ENCODE measurements at regions not wholly inside any gene's neighbourhood (a gene's known extent, or its start where the extent isn't known, plus 50 kb on each side); places are given as distances from the start of the nearest gene placed in this dataset.

- no peak for TF ChIP-seq EZH2 (IDR thresholded peaks at IDR 0.05; ENCODE audit: low read length)
- TF ChIP-seq CTCF (optimal IDR thresholded peaks at IDR 0.05 in 1 of 3, IDR thresholded peaks at IDR 0.05 in 1 of 3, conservative IDR thresholded peaks at IDR 0.05 in 1 of 3; ENCODE audit: extremely low read depth in 1 of 3, insufficient read depth in 2 of 3, low read length in 3 of 3) = no peak
- Histone ChIP-seq H3K9ac (ENCODE audit: control insufficient read depth, extremely low read depth, insufficient read depth, low read length) (no peak overlapping the region), H3K4me2 (ENCODE audit: control insufficient read depth, extremely low read depth, insufficient read depth, low read depth, low read length) (no peak overlapping the region), H3K27me3 (ENCODE audit: control insufficient read depth, extremely low read depth, insufficient read depth, low read length) (no peaks in the 10 kb centered on the region), H3K36me3 (ENCODE audit: control insufficient read depth in 2 of 2, extremely low read depth in 1 of 2, insufficient read depth in 2 of 2, low read length in 2 of 2) (no peaks in the 10 kb centered on the region), H3K9me3 (ENCODE audit: control insufficient read depth, low read depth, low read length) (no peaks in the 10 kb centered on the region), H3K79me2 (ENCODE audit: control insufficient read depth, insufficient read depth, low read length) (no peaks in the 10 kb centered on the region), H3K4me1 (ENCODE audit: control insufficient read depth, extremely low read depth, insufficient read depth, low read length) (no peaks in the 10 kb centered on the region), H3K9me1 (ENCODE audit: control insufficient read depth, extremely low read depth, insufficient read depth, low read length) (no peaks in the 10 kb centered on the region), H3K27ac (ENCODE audit: control insufficient read depth, insufficient read depth, low read length) (no peak overlapping the region), H2AFZ (ENCODE audit: control insufficient read depth, low read length) (no peak overlapping the region), H3K4me3 (ENCODE audit: control insufficient read depth in 2 of 3, extremely low read depth in 1 of 3, insufficient read depth in 2 of 3, low read depth in 1 of 3, low read length in 3 of 3) (no peak overlapping the region), H4K20me1 (ENCODE audit: control insufficient read depth, extremely low read depth, insufficient read depth, low read length) (no peaks in the 10 kb centered on the region)
- dilution Hi-C loops (cut with MboI; ENCODE audit: extremely low pct_ligation_motif_present, low sequenced_read_pairs) = no loop called here
- no peak for DNase-seq (ENCODE audit: low read depth, low spot score)
- no peak for FAIRE-seq
Observed at GRCh38 chrX:5388087-5388486, 840.6 kb downstream of the NLGN4X start.

GRCh38 chrX:5380426-5380825, 848.2 kb downstream of the NLGN4X start:
- Histone ChIP-seq H3K9me3 (ENCODE audit: control insufficient read depth, low read depth, low read length) (no peaks in the 10 kb centered on the region), H3K36me3 (ENCODE audit: control insufficient read depth in 2 of 2, extremely low read depth in 1 of 2, insufficient read depth in 2 of 2, low read length in 2 of 2) (no peaks in the 10 kb centered on the region), H2AFZ (ENCODE audit: control insufficient read depth, low read length) (no peak overlapping the region), H3K4me1 (ENCODE audit: control insufficient read depth, extremely low read depth, insufficient read depth, low read length) (no peaks in the 10 kb centered on the region), H3K4me3 (ENCODE audit: control insufficient read depth in 2 of 3, extremely low read depth in 1 of 3, insufficient read depth in 2 of 3, low read depth in 1 of 3, low read length in 3 of 3) (no peak overlapping the region), H3K4me2 (ENCODE audit: control insufficient read depth, extremely low read depth, insufficient read depth, low read depth, low read length) (no peak overlapping the region), H4K20me1 (ENCODE audit: control insufficient read depth, extremely low read depth, insufficient read depth, low read length) (no peaks in the 10 kb centered on the region), H3K9ac (ENCODE audit: control insufficient read depth, extremely low read depth, insufficient read depth, low read length) (no peak overlapping the region), H3K27me3 (ENCODE audit: control insufficient read depth, extremely low read depth, insufficient read depth, low read length) (no peaks in the 10 kb centered on the region), H3K9me1 (ENCODE audit: control insufficient read depth, extremely low read depth, insufficient read depth, low read length) (no peaks in the 10 kb centered on the region), H3K79me2 (ENCODE audit: control insufficient read depth, insufficient read depth, low read length) (no peaks in the 10 kb centered on the region), H3K27ac (ENCODE audit: control insufficient read depth, insufficient read depth, low read length) (no peak overlapping the region)
- DNase-seq (ENCODE audit: low read depth, low spot score) (no peak), FAIRE-seq (no peak)
- dilution Hi-C loops (cut with MboI; ENCODE audit: extremely low pct_ligation_motif_present, low sequenced_read_pairs) = no loop called here
- TF ChIP-seq CTCF (optimal IDR thresholded peaks at IDR 0.05 in 1 of 3, IDR thresholded peaks at IDR 0.05 in 1 of 3, conservative IDR thresholded peaks at IDR 0.05 in 1 of 3; ENCODE audit: extremely low read depth in 1 of 3, insufficient read depth in 2 of 3, low read length in 3 of 3) (no peak), EZH2 (IDR thresholded peaks at IDR 0.05; ENCODE audit: low read length) (no peak)
